ENCODE measurements at regions not wholly inside any gene's neighbourhood (a gene's known extent, or its start where the extent isn't known, plus 50 kb on each side); places are given as distances from the start of the nearest gene placed in this dataset.

- in situ Hi-C loops (cut with MboI; ENCODE audit: low pct_unique_long_range_greater_than_20kb, low sequenced_read_pairs): no loop called here
- DNase-seq: no peak
Observed at GRCh38 chr20:52280407-52280806, 88.8 kb upstream of the ZFP64 start.

- in situ Hi-C loops (cut with MboI; ENCODE audit: low pct_unique_long_range_greater_than_20kb, low sequenced_read_pairs): no loop called here
- DNase-seq: no peak
Observed at GRCh38 chr20:52279706-52280105, 88.1 kb upstream of the ZFP64 start.

DNA sequence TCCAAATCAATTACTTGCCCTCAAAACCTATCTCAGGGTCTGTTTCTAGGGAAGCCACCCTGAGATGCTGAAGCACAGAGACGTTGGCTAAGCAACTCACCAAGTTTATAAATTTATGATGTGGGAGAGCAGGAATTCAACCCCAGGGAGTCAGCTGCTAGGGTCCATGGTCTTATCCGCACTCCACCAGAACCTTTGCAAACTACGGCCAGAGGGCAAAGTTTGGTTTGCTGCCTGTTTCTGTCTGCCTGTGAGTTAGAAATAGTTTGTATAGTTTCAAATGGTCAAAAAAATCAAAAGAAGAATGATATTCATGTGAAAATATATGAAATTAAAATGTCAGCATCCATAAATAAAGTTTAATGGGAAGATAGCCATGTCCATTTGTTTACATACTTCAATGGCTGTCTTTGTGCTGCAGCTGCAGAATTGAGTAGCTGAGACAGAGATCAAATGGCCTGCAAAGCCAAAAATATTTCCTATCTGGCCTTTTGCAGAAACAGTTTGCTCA is 83.7 kb upstream of the ZFP64 start:
- in situ Hi-C loops (cut with MboI; ENCODE audit: low pct_unique_long_range_greater_than_20kb, low sequenced_read_pairs): no loop called here
- no peak for DNase-seq

DNA sequence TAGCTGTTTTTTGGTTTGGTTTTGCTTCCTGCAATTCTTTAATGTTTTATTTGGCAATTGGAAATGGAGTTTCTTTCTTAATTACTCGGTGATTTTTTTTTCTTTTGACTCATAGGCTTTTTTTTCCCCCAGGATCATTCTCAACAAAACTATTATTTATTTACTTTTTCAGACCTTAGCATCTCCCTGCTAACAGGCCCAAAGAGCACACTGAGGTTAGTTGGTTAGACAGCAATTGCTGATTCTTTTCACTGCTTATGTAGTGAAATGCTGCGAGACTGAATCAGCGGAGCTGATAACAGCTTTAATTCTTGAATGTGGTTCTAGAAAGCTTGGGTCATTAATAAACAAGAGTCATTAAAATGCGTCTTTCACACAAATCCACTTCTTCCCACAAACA is 79.1 kb upstream of the ZFP64 start:
- in situ Hi-C loops (cut with MboI; ENCODE audit: low pct_unique_long_range_greater_than_20kb, low sequenced_read_pairs): no loop called here

DNA sequence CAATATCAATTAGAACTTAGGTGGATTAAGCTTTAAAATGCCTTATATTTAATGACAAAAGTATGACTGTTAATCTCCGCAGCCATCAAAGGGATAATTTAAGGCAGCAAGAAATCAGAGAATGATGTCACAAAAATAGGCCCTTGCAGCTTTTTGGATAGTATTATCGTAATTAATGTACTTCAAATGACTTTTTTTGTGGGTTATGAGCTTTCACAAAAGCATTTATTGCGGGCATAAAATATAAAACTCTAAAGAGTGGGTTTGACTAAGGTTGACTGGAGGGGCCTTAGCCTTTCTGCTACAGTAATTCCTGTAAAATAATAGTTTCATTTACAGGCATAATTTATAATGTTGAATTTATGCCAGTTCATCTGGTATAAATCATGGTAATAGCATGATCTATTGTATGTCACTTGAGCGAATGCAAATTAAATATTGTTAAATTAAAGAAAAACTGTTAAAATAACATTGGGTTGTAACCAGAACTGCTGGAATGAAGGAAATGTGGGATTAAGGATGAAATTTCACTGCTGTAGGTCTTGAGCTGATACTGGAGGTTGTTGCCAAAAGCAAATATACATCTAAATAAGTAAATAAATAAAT is 78.5 kb upstream of the ZFP64 start:
- in situ Hi-C loops (cut with MboI; ENCODE audit: low pct_unique_long_range_greater_than_20kb, low sequenced_read_pairs): no loop called here
- DNase-seq: no peak

More for the DNA sequence above, 79.1 kb upstream of the ZFP64 start:
- no peak for DNase-seq

DNA sequence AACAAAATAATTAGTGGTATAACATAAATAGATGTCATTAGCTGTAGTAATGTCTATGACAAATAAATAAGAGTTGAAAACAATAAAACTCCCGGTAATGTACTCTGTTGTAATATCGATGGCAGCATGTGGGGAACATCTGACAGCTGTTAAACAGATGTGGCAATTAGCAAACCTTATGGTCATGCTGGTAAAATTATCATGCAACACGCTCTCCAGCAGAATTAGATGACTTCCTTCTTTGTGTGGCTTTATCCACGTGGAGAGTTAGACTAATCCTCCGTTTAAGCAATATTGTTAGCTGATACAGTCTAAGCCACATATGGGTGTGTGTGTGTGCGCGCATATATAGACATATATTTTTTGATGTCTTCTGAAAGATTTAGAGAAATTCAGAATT is 77.7 kb upstream of the ZFP64 start:
- in situ Hi-C loops (cut with MboI; ENCODE audit: low pct_unique_long_range_greater_than_20kb, low sequenced_read_pairs): no loop called here
- DNase-seq: peak; percentile 10

DNA sequence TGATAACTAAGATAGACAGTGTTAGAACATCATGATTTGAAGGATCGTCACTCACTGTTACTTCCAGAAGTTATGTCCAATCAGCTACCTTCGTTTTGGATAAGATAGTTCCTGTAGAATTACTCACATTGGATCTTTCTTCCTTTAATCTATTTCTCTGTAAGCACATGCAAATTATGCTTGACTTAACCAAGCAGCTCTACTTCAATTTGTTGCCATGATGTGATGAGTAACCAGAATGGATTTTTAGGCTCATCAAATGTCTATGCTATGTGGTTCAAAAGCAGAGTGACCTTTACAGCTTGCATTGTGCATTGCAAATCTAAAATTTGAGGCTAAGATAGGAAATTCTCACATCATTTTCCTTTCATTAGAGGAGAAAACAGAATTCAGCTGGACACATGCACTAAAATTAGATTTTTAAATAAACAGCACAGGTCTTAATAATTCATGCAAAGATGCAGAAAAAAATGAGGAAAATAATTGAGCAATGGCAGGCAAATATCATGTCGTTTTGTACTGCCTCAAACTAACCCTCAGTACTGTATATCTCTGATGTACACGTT is 76.7 kb upstream of the ZFP64 start:
- in situ Hi-C loops (cut with MboI; ENCODE audit: low pct_unique_long_range_greater_than_20kb, low sequenced_read_pairs): no loop called here
- no peak for DNase-seq

- no peak for DNase-seq
- in situ Hi-C loops (cut with MboI; ENCODE audit: low pct_unique_long_range_greater_than_20kb, low sequenced_read_pairs): no loop called here
Observed at GRCh38 chr20:52267418-52267817, 75.8 kb upstream of the ZFP64 start.

GRCh38 chr20:52263757-52264156 is 72.2 kb upstream of the ZFP64 start:
- DNase-seq: no peak
- in situ Hi-C loops (cut with MboI; ENCODE audit: low pct_unique_long_range_greater_than_20kb, low sequenced_read_pairs): no loop called here

DNA sequence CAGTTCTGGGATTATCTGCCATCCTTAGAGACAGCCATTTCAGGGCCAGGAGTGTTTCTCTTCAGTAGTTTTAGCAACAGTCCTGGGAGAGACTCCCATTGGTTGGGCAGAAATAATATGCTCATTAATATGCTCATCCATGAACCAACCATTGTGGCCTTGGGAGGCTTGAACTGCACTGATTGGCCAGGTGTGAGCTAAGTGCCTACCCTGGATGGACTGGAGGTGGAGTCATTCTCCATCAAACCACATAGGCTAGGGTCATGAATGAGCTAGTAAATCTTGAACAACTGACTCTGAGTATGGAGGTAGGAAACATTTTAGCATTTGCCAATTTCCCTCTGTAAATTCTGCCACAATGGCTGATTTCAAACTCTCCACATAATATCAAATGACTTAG is 70.2 kb upstream of the ZFP64 start:
- no peak for DNase-seq
- in situ Hi-C loops (cut with MboI; ENCODE audit: low pct_unique_long_range_greater_than_20kb, low sequenced_read_pairs): no loop called here

DNA sequence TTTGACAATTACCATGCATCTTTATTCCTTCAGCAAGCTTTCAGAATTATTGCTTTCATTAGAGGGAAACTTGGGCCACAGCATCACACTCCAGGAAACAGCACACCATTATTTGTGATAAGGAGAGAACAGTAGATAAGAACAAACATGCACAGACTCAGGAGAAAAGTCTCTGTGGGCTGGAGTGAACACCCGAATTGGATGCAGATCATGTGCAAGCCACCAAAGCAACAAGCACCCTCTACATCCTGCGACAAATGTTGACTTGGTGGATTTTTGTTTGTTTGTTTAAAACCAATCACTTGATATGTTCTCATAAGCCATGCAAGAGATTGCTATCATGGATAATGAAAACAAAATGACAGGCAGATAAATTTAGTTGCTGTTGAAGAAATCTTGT is 67.7 kb upstream of the ZFP64 start:
- no peak for DNase-seq
- in situ Hi-C loops (cut with MboI; ENCODE audit: low pct_unique_long_range_greater_than_20kb, low sequenced_read_pairs): no loop called here

- DNase-seq: no peak
- in situ Hi-C loops (cut with MboI; ENCODE audit: low pct_unique_long_range_greater_than_20kb, low sequenced_read_pairs): no loop called here
Observed at GRCh38 chr20:52256454-52256853, 64.9 kb upstream of the ZFP64 start.

GRCh38 chr20:52252664-52253063 is 61.1 kb upstream of the ZFP64 start:
- in situ Hi-C loops (cut with MboI; ENCODE audit: low pct_unique_long_range_greater_than_20kb, low sequenced_read_pairs): no loop called here
- DNase-seq: no peak

DNA sequence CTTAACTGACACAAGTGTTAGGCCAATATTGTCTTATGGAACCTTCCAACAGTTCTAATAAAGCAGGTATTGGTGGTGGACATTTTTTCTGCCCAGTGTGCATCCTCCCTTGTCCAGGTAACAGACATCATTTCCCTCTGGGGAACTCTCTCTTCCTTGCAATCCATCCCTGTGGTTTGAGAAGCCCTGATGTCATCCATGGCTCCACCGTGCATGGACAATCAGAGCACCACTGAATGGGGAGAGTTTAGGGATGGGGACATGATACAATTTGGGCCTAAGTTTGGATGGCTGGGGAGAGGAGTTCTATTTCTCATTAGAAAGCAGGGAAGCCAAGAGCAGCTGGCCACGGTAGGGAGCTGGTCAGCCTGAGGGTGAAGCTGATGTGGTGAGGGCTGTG is 60.2 kb upstream of the ZFP64 start:
- no peak for DNase-seq
- in situ Hi-C loops (cut with MboI; ENCODE audit: low pct_unique_long_range_greater_than_20kb, low sequenced_read_pairs): no loop called here

DNA sequence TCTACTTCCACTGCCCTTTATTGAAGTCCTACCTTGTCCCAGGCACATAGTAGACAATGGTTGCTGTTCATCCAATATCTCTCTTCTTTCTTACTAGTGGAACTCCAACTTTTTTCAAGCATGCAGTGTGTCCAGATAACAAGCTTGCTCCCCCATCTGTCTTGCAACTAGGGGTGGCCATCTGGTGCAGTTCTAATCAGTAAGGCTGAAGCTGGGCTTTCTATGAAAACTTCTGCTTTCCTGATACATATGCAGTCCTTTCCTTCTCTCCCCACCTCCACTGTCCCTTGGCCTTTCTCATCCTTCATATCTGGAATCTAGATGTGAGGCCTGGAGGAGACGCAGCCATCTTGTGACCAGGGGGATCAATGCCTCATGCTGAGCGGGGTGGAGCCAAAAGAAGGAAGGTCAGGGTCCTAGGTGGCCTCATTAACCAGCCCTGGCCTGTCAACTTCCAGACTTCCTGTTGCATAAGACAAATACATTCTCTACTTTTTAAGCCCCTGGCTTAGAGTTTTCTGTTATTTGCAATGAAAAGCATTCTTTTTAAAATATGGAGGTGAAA is 59.6 kb upstream of the ZFP64 start:
- in situ Hi-C loops (cut with MboI; ENCODE audit: low pct_unique_long_range_greater_than_20kb, low sequenced_read_pairs): no loop called here
- no peak for DNase-seq

- in situ Hi-C loops (cut with MboI; ENCODE audit: low pct_unique_long_range_greater_than_20kb, low sequenced_read_pairs): no loop called here
- no peak for DNase-seq
Observed at GRCh38 chr20:52247548-52247947, 56.0 kb upstream of the ZFP64 start.

GRCh38 chr20:52246366-52246765 is 54.8 kb upstream of the ZFP64 start:
- DNase-seq: no peak
- in situ Hi-C loops (cut with MboI; ENCODE audit: low pct_unique_long_range_greater_than_20kb, low sequenced_read_pairs): no loop called here

- DNase-seq: no peak
- in situ Hi-C loops (cut with MboI; ENCODE audit: low pct_unique_long_range_greater_than_20kb, low sequenced_read_pairs): no loop called here
Observed at GRCh38 chr20:52244702-52245101, 53.1 kb upstream of the ZFP64 start.

DNA sequence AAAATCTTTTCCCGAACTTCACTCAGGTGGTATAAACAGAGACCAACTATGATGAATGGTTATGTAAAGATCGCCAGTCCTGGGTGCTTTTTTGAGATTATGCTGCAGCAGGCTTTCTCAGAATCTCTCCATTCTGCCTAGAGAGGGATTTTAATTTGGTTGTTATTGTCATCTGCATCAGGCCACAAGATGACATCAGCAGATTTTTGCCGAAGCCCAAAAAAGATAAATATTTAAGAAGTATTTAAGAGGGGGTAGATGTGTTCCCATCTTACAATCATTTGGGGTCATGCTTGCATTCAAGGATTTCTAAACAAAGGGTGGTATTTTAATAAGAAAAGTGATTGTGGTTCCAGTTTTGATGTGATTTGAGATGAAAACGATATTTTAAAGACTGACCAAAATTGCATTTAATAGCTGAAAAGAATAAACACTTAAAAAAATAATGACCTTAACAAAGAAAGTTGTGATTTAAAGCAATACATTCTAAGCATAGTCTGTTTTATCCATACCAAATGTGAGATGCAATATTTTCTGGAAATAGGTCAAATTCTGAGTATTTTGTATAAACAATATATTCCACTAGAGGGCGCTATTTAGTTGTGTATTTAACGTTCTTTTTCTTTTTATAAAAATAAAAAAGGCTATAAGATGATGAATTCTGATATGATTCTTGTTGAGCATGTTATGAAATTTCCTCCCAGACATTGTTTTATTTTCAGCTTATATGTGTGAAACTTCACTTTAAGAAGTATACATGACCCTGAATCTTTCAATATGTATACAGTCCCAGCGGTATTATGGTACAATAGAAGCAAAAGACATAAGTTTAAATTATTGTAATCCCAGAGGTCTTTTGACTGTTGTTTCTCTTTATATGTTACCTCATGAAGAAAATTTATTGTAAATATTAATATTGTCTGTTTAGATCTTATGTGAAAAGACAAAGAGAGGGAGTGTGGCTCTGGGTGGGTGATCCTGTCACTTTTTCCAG is 51.0 kb upstream of the ZFP64 start:
- DNase-seq: peak; percentile 48
- in situ Hi-C loops (cut with MboI; ENCODE audit: low pct_unique_long_range_greater_than_20kb, low sequenced_read_pairs): no loop called here

Measured in KBM-7 (cell line).